SJSA1 (cell line): ENCODE measurements at regions not wholly inside any gene's neighbourhood (a gene's known extent, or its start where the extent isn't known, plus 50 kb on each side); places are given as distances from the start of the nearest gene placed in this dataset.
A peak's percentile ranks its signal among the peaks of the same experiment; 100 is the strongest.

Experiments used
- DNase-seq, 2 experiments: peaks; one replicate each; pipeline ENCODE4 v3.0.0-alpha.2; 2015 to 2020; ENCODE audit warnings: low spot score in 2 of 2, low read depth in 1 of 2
- H3K27ac ChIP-seq: fragments of 250-450 bp; sonication (Bioruptor Pico); 2 replicates; pipeline ENCODE4 v1.5.1; 2020; ENCODE audit warnings: mild to moderate bottlenecking, moderate library complexity
- H3K27me3 ChIP-seq: fragments of 250-450 bp; sonication (Bioruptor Pico); replicated peaks from 2 replicates; pipeline ENCODE4 v1.5.1; 2020; ENCODE audit warnings: mild to moderate bottlenecking, moderate library complexity
- H3K36me3 ChIP-seq: fragments of 250-450 bp; sonication (Bioruptor Pico); 2 replicates; pipeline ENCODE4 v1.5.1; 2020; ENCODE audit warnings: mild to moderate bottlenecking
- H3K4me1 ChIP-seq: fragments of 250-450 bp; sonication (Bioruptor Pico); replicated peaks from 2 replicates; pipeline ENCODE4 v1.6.1; 2021; ENCODE audit warnings: mild to moderate bottlenecking
- H3K4me3 ChIP-seq: fragments of 250-450 bp; sonication (Bioruptor Pico); 2 replicates; pipeline ENCODE4 v1.5.1; 2020; ENCODE audit warnings: mild to moderate bottlenecking
- H3K9me3 ChIP-seq: fragments of 250-450 bp; sonication (Bioruptor Pico); replicated peaks from 2 replicates; pipeline ENCODE4 v1.5.1; 2020; ENCODE audit warnings: mild to moderate bottlenecking

DNA sequence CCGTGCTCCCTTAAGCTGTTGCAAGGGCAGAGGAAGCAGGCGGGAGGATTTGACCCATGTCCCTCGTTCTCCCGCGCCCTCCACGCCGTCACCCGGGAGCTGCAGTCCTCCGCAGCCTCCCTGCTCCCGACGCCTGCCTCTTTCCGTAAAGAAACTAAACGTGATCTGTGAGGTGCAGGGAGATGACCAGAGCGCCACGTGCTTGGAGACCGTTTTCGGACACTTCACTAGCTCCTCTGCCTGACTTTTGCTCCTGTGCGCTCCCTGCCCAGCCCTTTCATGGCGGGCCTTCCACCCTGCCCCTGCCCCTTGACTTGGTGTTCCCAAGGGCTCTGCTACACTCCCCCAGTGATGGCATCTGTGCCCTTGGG lies 171.2 kb downstream of the LSM5 start:
- H3K27me3 ChIP-seq: no peaks in the 10 kb centered on the region
- H3K27ac ChIP-seq: no peak overlapping the region
- no peak for DNase-seq
- no peaks in the 10 kb centered on the region for H3K9me3 ChIP-seq
- H3K36me3 ChIP-seq: no peaks in the 10 kb centered on the region
- no peaks in the 10 kb centered on the region for H3K4me1 ChIP-seq
- no peak overlapping the region for H3K4me3 ChIP-seq

DNA sequence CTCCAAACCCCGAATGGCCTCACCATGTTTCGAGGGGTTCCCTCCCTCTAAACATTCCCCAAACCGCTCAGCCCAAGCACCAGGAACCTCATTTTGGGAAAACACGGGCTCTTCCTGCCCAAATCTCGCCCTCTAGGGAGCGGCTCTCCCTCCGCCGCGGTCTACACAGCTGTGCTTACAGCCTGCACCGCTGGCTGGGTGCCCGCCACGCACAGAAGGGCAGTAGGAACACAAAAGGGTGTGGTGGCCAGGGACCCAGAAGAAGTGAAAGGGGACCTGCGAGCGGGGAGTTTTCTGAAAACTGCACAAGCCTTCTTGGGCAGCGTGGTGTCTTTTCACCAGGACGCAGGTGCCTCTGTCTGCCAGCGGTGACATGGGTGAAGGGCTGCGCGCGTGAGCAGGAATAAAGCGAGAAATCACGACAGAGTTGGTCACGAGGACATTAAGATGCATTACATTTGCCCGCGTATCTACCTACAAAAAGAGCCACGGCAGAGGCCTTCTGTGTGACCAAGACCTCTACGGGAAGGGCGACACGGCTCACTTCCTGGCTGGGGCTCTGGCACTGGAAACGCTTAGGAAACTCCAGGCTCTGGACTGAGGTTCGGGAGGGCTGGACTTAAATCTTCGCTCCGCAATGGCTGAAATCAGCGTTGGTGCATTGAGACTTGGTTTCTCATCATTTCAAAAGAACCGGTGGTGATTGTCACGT lies 171.7 kb downstream of the LSM5 start:
- H3K4me3 ChIP-seq: no peak overlapping the region
- H3K4me1 ChIP-seq: no peaks in the 10 kb centered on the region
- DNase-seq: no peak
- no peaks in the 10 kb centered on the region for H3K36me3 ChIP-seq
- no peak overlapping the region for H3K27ac ChIP-seq
- no peaks in the 10 kb centered on the region for H3K9me3 ChIP-seq
- H3K27me3 ChIP-seq: no peaks in the 10 kb centered on the region

DNA sequence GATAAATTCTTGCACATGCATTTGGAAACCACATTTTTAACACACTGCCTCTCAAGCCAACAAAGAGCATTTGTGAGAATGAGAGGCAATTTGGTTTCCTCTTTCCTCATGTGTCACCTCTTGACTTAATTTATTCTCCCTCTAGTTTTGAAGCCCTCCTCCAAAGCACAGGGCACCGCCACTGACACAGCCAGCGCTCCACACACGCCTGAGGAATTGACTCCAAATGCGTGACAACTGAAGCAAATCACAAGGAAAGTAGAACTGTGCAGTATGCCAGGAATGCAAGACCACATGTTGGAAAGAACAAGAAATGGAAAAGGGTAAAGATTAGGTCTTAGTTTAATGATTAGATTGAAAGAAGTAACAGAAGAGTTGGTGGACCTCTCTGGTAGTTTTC lies 173.3 kb downstream of the LSM5 start:
- DNase-seq: no peak
- Histone ChIP-seq H3K9me3 (no peaks in the 10 kb centered on the region), H3K36me3 (no peaks in the 10 kb centered on the region), H3K4me3 (no peak overlapping the region), H3K27me3 (no peaks in the 10 kb centered on the region), H3K4me1 (no peaks in the 10 kb centered on the region), H3K27ac (no peak overlapping the region)

- Histone ChIP-seq H3K4me3 (no peak overlapping the region), H3K9me3 (no peaks in the 10 kb centered on the region), H3K27ac (no peak overlapping the region), H3K27me3 (no peaks in the 10 kb centered on the region), H3K4me1 (no peaks in the 10 kb centered on the region), H3K36me3 (no peaks in the 10 kb centered on the region)
- no peak for DNase-seq
Measured at GRCh38 chr7:32314761-32315160, 175.4 kb downstream of the LSM5 start.

- Histone ChIP-seq H3K27ac (no peak overlapping the region), H3K36me3 (no peaks in the 10 kb centered on the region), H3K9me3 (no peaks in the 10 kb centered on the region), H3K27me3 (peaks cover 61% of the 10 kb centered on the region), H3K4me3 (no peak overlapping the region), H3K4me1 (peaks cover 14% of the 10 kb centered on the region)
- DNase-seq: no peak
Measured at GRCh38 chr7:32301427-32301826, 188.8 kb downstream of the LSM5 start.

- Histone ChIP-seq H3K36me3 (no peaks in the 10 kb centered on the region), H3K4me1 (peaks cover 14% of the 10 kb centered on the region), H3K27ac (no peak overlapping the region), H3K4me3 (peak overlapping the region; percentile 29), H3K27me3 (peaks cover 65% of the 10 kb centered on the region), H3K9me3 (no peaks in the 10 kb centered on the region)
- no peak for DNase-seq
Measured at GRCh38 chr7:32299133-32299702, 191.0 kb downstream of the LSM5 start.

DNA sequence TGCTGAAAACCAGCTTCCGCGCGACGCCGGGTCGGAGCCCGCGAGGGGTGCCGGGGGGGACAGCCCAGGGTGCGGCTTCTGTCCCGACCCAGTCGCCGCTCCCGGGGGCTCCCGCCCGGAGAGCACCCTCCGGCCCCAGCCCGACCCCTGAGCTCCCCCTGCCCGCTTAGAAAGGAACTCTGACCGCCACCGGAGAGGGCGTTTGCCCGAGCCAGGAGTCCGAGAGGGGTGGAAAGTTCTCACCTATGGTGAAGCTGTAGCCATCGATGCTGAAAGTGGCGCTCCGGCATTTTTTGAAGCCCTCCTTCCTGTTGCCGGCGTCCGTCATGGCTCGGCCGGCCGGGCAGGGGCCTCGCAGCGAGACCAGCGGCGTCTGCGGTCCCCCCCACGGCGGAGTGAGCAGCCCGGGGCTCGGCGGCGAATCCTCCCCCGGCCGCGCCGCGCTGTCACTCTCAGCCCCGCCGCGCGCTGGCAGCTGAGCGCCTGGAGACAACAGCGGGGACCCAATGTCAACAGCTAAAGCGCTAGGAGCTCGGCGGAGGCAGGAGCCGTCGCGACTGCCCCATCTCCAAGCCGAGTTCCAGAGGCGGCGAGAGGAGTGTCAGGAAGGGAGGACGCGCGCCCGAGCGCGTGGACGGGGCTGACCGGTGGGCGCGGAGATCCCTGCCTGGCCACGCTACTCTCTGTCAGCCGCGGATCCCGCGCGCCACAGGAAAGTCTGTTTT lies 191.6 kb downstream of the LSM5 start:
- Histone ChIP-seq H3K4me1 (peaks cover 14% of the 10 kb centered on the region), H3K9me3 (no peaks in the 10 kb centered on the region), H3K27me3 (peaks cover 63% of the 10 kb centered on the region), H3K27ac (no peak overlapping the region), H3K4me3 (peak overlapping the region; percentile 29), H3K36me3 (no peaks in the 10 kb centered on the region)
- no peak for DNase-seq

- Histone ChIP-seq H3K27me3 (peaks cover 27% of the 10 kb centered on the region), H3K4me3 (no peak overlapping the region), H3K4me1 (peaks cover 7% of the 10 kb centered on the region), H3K9me3 (no peaks in the 10 kb centered on the region), H3K27ac (no peak overlapping the region), H3K36me3 (no peaks in the 10 kb centered on the region)
- DNase-seq: no peak
Measured at GRCh38 chr7:32293833-32294232, 196.3 kb downstream of the LSM5 start.

- Histone ChIP-seq H3K27ac (no peak overlapping the region), H3K9me3 (no peaks in the 10 kb centered on the region), H3K36me3 (no peaks in the 10 kb centered on the region), H3K27me3 (no peaks in the 10 kb centered on the region), H3K4me1 (no peaks in the 10 kb centered on the region), H3K4me3 (no peak overlapping the region)
- DNase-seq: no peak
Measured at GRCh38 chr7:32289651-32290414, 200.3 kb downstream of the LSM5 start.

DNA sequence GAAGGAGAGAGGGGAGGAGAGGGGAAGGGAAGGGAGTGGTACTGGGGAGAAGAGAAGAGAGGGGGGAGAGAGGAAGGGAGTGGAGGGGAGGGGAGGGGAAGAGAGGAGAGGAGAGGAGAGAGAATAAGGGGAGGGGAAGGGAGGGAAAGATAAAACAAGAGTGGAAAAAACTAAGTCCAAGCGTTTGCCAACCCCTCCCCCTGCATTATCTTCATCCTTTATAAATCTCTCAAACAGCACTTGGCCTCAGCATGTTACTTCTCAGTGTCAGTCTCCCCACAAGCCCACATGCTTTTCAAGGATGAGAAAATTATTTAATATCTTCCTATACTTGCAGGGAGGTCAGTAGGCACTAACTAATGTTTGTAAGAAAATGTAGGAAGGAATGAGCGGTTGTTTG lies 204.5 kb downstream of the LSM5 start:
- Histone ChIP-seq H3K27me3 (no peaks in the 10 kb centered on the region), H3K4me3 (no peak overlapping the region), H3K4me1 (no peaks in the 10 kb centered on the region), H3K36me3 (no peaks in the 10 kb centered on the region), H3K9me3 (no peaks in the 10 kb centered on the region), H3K27ac (no peak overlapping the region)
- DNase-seq: no peak

DNA sequence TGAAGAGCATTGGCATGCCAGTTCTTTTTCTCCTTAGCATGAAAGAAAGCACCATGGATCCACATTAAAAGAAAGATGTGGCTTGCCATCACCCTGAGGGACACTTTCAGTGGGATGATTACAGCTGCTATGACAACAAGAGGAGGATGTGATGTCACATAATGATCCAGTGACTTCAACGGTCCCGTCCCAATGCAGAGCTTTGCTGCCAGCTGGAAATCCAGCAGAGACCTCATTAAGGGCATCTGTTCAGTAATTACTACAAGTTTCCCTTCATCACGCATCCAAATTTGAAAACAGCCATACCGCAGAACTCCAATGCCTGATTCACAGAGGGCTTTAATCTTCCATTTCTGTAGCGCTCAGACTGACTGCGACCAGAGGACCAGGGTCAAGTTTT lies 206.6 kb downstream of the LSM5 start:
- no peaks in the 10 kb centered on the region for H3K9me3 ChIP-seq
- H3K4me1 ChIP-seq: no peaks in the 10 kb centered on the region
- H3K36me3 ChIP-seq: no peaks in the 10 kb centered on the region
- no peaks in the 10 kb centered on the region for H3K27me3 ChIP-seq
- DNase-seq: no peak
- H3K27ac ChIP-seq: no peak overlapping the region
- H3K4me3 ChIP-seq: no peak overlapping the region

DNA sequence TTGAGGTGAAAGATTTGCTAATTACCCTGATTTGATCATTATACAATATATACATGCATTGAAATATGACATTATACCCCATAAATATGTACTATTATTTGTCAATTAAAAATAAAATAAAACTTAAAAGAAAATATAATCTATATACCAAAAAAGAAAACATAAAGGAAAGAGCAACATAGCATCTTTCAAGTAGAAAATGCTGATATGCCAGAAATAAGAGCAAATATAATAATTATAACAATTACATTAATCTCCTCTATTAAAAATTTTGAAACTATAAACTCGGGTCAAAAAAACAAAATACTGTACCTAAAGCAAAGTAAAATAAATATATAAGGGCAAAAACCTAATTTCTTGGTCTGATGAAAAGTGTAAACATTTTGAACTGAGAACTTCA lies 209.3 kb upstream of the PDE1C start:
- DNase-seq: no peak
- Histone ChIP-seq H3K4me1 (no peaks in the 10 kb centered on the region), H3K4me3 (no peak overlapping the region), H3K27ac (no peak overlapping the region), H3K36me3 (no peaks in the 10 kb centered on the region), H3K27me3 (no peaks in the 10 kb centered on the region), H3K9me3 (no peaks in the 10 kb centered on the region; the same call in 1 of the 2 replicates)

DNA sequence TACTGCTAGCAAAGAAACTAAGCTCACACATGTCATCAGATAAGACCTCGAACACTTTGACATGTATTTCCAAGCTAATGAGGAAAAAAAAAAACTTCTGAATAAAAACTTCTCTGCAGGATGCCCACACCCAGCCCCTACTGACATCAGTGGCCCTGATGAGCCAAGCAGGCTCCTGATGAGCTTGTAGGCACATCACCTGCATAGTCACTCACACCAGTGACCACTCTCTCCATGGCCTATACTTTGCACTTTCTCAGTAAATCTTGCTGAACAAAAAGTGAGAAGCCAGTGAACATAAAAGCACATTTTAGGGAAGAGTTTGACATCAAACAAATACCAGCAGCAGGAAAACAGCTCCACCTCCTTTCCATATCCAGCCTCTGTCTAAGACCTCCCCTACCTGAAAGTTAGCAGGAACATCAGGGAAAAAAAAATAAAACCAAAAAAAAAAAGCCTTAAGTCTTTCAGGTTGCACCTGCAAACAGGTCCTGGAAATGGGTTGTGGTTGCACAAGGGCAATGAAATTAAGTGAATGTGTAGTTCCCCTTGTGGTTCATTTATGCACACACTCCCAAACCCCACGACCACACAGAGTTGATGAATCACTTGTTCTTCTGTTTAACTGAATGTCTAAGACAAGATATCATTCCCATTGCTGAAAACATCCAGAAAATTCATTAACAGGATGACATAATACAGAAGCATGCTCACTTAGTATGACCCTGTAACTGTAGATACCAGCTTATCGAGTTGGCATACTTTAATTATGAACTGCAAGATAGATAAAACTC lies 205.2 kb upstream of the PDE1C start:
- Histone ChIP-seq H3K27me3 (no peaks in the 10 kb centered on the region), H3K36me3 (no peaks in the 10 kb centered on the region)
- DNase-seq: no peak

More for the DNA sequence above, 205.2 kb upstream of the PDE1C start:
- no peak overlapping the region for H3K27ac ChIP-seq
- no peak overlapping the region for H3K4me3 ChIP-seq
- H3K4me1 ChIP-seq: no peaks in the 10 kb centered on the region
- H3K9me3 ChIP-seq: no peaks in the 10 kb centered on the region; the same call in 1 of the 2 replicates
